ENCODE measurements at regions not wholly inside any gene's neighbourhood (a gene's known extent, or its start where the extent isn't known, plus 50 kb on each side); places are given as distances from the start of the nearest gene placed in this dataset.
A peak's percentile ranks its signal among the peaks of the same experiment; 100 is the strongest.

- peak in 1 of 2 experiments; percentile 1 for DNase-seq
- H3K4me3 ChIP-seq: no peak overlapping the region
These were observed 923.0 kb upstream of the TMEM132C start for GRCh38 chr12:127343940-127344339.

GRCh38 chr12:127351481-127352010, 915.4 kb upstream of the TMEM132C start:
- Histone ChIP-seq H3K27me3 (no peaks in the 10 kb centered on the region), H3K4me3 (no peak overlapping the region), H3K36me3 (no peaks in the 10 kb centered on the region), H3K9me3 (replicated peaks) (no peaks in the 10 kb centered on the region), H3K4me1 (no peaks in the 10 kb centered on the region), H3K27ac (no peak overlapping the region)
- peak; percentile 4 to 6 for DNase-seq

More at GRCh38 chr12:127343940-127344339, 923.0 kb upstream of the TMEM132C start:
- Histone ChIP-seq H3K27me3 (no peaks in the 10 kb centered on the region), H3K36me3 (no peaks in the 10 kb centered on the region), H3K9me3 (replicated peaks) (no peaks in the 10 kb centered on the region), H3K4me1 (no peaks in the 10 kb centered on the region), H3K27ac (no peak overlapping the region)

DNA sequence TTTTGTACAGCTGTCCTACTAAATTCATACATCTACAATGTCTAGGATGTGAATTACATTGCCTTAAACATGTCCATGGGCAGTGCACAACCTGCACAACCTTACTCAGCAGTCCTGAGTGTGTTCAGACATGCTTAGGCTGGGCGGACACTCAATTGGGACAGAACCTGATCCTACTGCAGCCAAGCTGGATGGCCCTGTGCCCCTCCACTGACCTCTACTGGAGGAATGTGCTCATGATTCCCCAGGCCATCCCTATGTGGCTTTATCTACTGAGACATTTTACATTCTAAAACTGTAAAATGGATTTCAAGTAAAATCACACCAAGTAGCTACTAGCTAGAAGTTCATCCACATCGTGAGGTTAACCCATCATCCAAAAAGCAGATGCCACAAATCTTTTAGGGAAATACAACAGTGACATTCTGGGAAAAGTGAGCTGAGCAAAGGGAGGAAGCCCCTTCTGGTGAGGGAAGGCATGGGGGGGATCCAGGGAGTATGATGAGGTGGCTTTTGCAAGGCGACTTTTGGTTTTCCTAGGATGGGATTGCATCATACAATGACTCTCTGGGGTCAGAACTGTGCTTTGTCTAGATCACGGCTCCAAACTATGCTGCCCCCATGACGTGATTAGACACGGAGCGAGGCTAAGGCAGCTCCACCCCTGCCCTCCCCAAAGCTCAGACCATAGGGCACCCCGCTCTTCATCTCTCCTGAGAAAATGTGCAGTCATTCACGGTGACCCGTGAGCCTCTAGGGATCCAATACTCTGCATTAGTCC, 911.7 kb upstream of the TMEM132C start:
- no peaks in the 10 kb centered on the region for H3K36me3 ChIP-seq
- H3K27me3 ChIP-seq: no peaks in the 10 kb centered on the region
- DNase-seq: peak in 1 of 2 experiments; percentile 8
- H3K4me3 ChIP-seq: no peak overlapping the region
- no peak overlapping the region for H3K27ac ChIP-seq
- H3K4me1 ChIP-seq: no peaks in the 10 kb centered on the region
- H3K9me3 ChIP-seq (replicated peaks): no peaks in the 10 kb centered on the region

DNA sequence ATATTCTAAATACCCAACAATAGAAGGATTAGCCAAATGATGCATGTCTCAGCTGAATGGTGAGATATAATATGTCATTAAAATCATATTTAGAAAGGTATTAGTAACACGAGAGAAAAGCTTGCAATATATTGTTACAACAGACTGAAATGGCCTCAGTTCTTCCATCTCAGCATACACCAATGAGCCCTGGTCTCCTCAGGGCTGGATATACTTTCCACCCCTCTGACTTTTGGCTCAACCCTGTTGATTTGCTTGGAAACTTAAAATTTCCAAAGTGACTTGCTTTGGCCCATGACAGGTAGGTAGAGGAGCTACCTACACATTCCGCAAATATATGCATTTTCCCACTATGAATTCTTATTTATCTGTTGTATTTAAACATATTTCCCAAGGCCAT, 908.1 kb upstream of the TMEM132C start:
- no peaks in the 10 kb centered on the region for H3K4me1 ChIP-seq
- no peaks in the 10 kb centered on the region for H3K9me3 ChIP-seq (replicated peaks)
- H3K27me3 ChIP-seq: no peaks in the 10 kb centered on the region
- DNase-seq: no peak
- no peak overlapping the region for H3K27ac ChIP-seq
- H3K4me3 ChIP-seq: no peak overlapping the region
- H3K36me3 ChIP-seq: no peaks in the 10 kb centered on the region

DNA sequence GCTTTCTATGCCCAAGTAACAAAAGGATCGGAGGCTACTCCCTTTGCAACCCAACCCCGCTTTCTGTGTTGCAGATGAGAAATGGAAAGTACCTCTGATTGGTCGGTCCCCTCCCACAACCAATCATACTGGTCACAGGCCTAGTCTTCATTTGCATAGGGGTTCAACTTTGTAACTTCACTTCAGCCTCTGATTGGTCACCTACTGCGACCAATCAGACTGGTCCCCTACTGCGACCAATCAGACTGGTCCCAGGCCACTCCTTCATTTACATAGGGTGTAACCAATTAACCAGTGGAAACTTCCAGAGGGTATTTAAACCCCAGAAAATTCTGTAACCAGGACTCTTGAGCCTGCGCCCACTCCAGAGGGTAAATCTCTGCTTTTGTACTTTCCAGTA, 906.4 kb upstream of the TMEM132C start:
- H3K4me3 ChIP-seq: no peak overlapping the region
- H3K9me3 ChIP-seq (replicated peaks): no peaks in the 10 kb centered on the region
- DNase-seq: peak in 1 of 2 experiments; percentile 7
- H3K36me3 ChIP-seq: no peaks in the 10 kb centered on the region
- no peak overlapping the region for H3K27ac ChIP-seq
- H3K27me3 ChIP-seq: no peaks in the 10 kb centered on the region
- H3K4me1 ChIP-seq: no peaks in the 10 kb centered on the region

DNA sequence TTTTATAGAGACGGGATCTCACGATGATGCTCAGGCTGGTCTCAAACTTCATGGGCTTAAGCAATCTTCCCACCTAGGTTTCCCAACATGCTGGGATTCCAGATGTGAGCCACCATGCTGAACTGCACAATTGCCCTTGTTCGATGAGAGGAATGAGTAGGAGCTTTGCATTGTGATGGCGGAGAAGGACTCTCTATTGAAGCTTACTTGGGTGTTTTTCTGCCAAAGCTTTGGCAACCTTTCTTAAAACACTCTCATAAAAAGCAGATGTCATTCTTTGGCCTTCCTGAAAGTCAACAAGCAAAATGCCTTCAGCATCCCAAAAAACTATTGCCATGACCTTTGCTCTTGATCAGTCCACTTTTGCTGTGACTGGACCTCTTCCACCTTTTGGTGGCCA, 904.8 kb upstream of the TMEM132C start:
- Histone ChIP-seq H3K36me3 (no peaks in the 10 kb centered on the region), H3K27me3 (no peaks in the 10 kb centered on the region), H3K4me1 (no peaks in the 10 kb centered on the region), H3K27ac (no peak overlapping the region), H3K9me3 (replicated peaks) (no peaks in the 10 kb centered on the region), H3K4me3 (no peak overlapping the region)
- DNase-seq: no peak

- Histone ChIP-seq H3K4me1 (no peaks in the 10 kb centered on the region), H3K27ac (no peak overlapping the region), H3K36me3 (no peaks in the 10 kb centered on the region), H3K4me3 (no peak overlapping the region), H3K27me3 (no peaks in the 10 kb centered on the region), H3K9me3 (replicated peaks) (no peaks in the 10 kb centered on the region)
- DNase-seq: peak; percentile 6 to 41
These were observed 903.6 kb upstream of the TMEM132C start for GRCh38 chr12:127363392-127363791.

- DNase-seq: no peak
- Histone ChIP-seq H3K4me3 (no peak overlapping the region), H3K27me3 (no peaks in the 10 kb centered on the region), H3K9me3 (replicated peaks) (no peaks in the 10 kb centered on the region), H3K36me3 (no peaks in the 10 kb centered on the region), H3K27ac (no peak overlapping the region), H3K4me1 (no peaks in the 10 kb centered on the region)
These were observed 893.4 kb upstream of the TMEM132C start for GRCh38 chr12:127373559-127373958.

- Histone ChIP-seq H3K4me3 (no peak overlapping the region), H3K4me1 (no peaks in the 10 kb centered on the region), H3K27ac (no peak overlapping the region), H3K9me3 (replicated peaks) (no peaks in the 10 kb centered on the region), H3K27me3 (no peaks in the 10 kb centered on the region), H3K36me3 (no peaks in the 10 kb centered on the region)
- DNase-seq: no peak
These were observed 892.5 kb upstream of the TMEM132C start for GRCh38 chr12:127374447-127374846.

DNA sequence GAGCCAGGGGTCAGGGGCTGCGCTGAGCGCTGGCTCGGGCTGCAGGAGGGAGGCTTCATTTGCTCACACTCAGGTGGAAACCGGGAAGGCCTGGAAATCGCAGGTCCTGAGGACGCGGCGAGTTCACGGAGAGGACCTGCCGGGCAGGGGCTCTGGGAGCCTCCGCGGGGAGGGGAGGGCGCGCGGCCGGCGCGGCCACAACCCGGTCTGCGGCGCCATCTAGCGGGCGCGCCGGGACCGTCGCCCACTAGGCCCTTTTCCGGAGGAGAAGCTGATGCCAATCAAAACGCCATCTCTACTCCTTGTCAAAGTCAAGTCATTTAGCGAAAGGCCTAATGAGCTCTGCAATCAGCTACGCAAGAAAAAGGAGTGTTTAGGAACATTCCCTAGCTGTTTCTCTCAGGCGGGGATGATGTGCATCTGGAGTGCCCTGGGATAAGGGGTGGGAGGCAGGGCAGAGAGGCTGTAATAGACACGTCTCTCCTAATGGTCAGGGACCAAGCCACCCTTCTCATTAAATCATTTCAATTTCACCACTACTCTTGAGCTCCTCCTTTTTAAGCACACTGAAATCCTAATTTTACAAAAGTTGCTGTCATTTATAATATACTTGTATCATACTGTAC, 885.8 kb upstream of the TMEM132C start:
- no peaks in the 10 kb centered on the region for H3K27me3 ChIP-seq
- DNase-seq: peak; percentile 7 to 48
- no peaks in the 10 kb centered on the region for H3K9me3 ChIP-seq (replicated peaks)
- H3K4me1 ChIP-seq: no peaks in the 10 kb centered on the region
- H3K4me3 ChIP-seq: no peak overlapping the region
- H3K27ac ChIP-seq: no peak overlapping the region
- no peaks in the 10 kb centered on the region for H3K36me3 ChIP-seq

DNA sequence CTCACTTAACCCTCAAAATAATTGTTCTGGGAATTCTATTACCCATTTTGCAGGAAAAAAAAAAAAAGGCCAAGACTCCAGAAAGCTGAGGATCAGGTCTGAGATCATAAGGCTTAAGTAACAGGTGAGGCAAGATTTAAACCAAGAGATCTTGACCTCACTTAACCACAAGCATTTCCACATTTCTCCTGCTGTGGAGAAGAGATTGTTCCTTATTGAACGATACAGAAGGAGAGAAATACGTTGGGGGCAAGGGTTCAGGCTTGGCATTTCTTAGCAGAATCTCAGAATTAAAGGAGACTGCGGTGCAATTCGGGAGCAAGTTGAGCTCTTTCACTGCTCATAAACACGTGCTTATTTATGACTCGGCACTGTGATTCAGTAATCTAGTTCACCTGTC, 885.3 kb upstream of the TMEM132C start:
- no peaks in the 10 kb centered on the region for H3K36me3 ChIP-seq
- no peaks in the 10 kb centered on the region for H3K4me1 ChIP-seq
- H3K27me3 ChIP-seq: no peaks in the 10 kb centered on the region
- DNase-seq: no peak
- H3K4me3 ChIP-seq: no peak overlapping the region
- H3K9me3 ChIP-seq (replicated peaks): no peaks in the 10 kb centered on the region
- no peak overlapping the region for H3K27ac ChIP-seq

DNA sequence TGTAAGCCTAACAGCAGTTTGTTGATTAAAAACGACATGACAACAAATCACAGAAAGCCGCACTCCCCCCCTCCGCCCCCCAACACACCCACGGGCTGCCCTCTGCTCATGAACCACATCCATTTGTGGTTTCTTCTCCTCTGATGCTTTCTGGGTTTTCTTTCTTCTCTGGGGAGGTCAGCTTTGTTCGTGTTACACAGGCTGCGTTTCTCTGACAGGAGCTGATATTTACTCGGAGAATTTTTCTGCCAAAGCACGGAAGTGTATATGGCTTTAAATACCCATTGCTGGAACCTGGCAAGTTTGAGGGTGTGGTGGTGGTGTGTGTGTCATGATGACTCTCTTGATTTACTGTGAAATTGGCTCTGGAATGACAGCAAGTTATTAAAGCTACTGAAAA, 883.7 kb upstream of the TMEM132C start:
- H3K27me3 ChIP-seq: no peaks in the 10 kb centered on the region
- no peaks in the 10 kb centered on the region for H3K4me1 ChIP-seq
- DNase-seq: no peak
- H3K4me3 ChIP-seq: no peak overlapping the region
- no peaks in the 10 kb centered on the region for H3K36me3 ChIP-seq
- no peak overlapping the region for H3K27ac ChIP-seq
- H3K9me3 ChIP-seq (replicated peaks): no peaks in the 10 kb centered on the region

DNA sequence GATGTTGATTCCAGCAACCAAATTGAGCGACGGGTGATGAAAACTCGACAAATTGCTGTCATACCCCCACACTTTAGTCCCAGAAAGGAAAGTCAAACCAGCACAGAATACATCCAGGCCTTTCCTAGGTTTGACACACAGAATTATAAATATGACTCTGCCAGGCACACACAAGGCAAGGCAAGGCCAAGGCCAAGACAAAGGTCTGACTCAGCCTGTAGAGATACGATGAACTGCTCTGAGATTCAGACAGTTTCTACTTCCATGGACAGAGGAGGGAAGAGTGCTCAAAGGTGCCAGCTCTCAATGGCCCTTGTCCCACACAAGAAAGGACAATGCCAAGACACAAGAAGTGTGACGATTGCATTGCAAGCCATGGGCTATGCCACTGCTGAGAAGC, 880.2 kb upstream of the TMEM132C start:
- no peaks in the 10 kb centered on the region for H3K36me3 ChIP-seq

GRCh38 chr12:127388985-127389384, 878.0 kb upstream of the TMEM132C start:
- H3K27ac ChIP-seq: no peak overlapping the region
- H3K9me3 ChIP-seq (replicated peaks): no peaks in the 10 kb centered on the region
- no peaks in the 10 kb centered on the region for H3K36me3 ChIP-seq
- H3K27me3 ChIP-seq: no peaks in the 10 kb centered on the region
- H3K4me1 ChIP-seq: no peaks in the 10 kb centered on the region
- DNase-seq: no peak
- no peak overlapping the region for H3K4me3 ChIP-seq

More for the DNA sequence above, 880.2 kb upstream of the TMEM132C start:
- DNase-seq: no peak
- H3K9me3 ChIP-seq (replicated peaks): no peaks in the 10 kb centered on the region
- H3K27me3 ChIP-seq: no peaks in the 10 kb centered on the region
- no peak overlapping the region for H3K27ac ChIP-seq
- no peak overlapping the region for H3K4me3 ChIP-seq
- H3K4me1 ChIP-seq: no peaks in the 10 kb centered on the region

DNA sequence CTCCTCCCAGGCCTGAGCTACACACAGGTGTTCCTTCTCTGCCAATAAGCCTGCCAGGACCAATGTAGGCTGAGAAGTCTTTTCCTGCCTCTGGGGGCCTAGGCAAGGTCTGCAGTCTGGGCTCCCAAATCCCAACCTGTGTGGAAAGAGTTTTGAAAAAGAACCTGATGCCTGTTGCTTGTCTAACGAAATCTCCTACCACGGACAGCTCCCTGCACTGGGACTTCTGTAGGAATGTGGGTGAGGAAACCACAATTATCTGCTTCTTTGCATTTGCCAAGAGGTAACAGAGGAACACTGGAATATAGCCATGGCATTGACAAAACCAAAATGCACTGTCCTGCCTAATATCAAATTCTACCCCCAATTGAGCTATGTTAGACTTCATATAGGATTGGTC, 877.0 kb upstream of the TMEM132C start:
- no peaks in the 10 kb centered on the region for H3K27me3 ChIP-seq
- peak; percentile 43 to 53 for DNase-seq
- H3K27ac ChIP-seq: no peak overlapping the region
- H3K4me1 ChIP-seq: no peaks in the 10 kb centered on the region
- H3K4me3 ChIP-seq: no peak overlapping the region
- H3K36me3 ChIP-seq: no peaks in the 10 kb centered on the region
- no peaks in the 10 kb centered on the region for H3K9me3 ChIP-seq (replicated peaks)

Measured in SJCRH30 (cell line).